ENCODE measurements at regions not wholly inside any gene's neighbourhood (a gene's known extent, or its start where the extent isn't known, plus 50 kb on each side); places are given as distances from the start of the nearest gene placed in this dataset.
"Not testable (repeated sequence)": the region's sequence is repeated elsewhere in the genome, so short reads cannot be mapped to it uniquely, and the experiment has no call there.

GRCh38 chr2:87559001-87559400 is 188.9 kb upstream of the PLGLB2 start:
- DNase-seq: not testable (repeated sequence)

DNA sequence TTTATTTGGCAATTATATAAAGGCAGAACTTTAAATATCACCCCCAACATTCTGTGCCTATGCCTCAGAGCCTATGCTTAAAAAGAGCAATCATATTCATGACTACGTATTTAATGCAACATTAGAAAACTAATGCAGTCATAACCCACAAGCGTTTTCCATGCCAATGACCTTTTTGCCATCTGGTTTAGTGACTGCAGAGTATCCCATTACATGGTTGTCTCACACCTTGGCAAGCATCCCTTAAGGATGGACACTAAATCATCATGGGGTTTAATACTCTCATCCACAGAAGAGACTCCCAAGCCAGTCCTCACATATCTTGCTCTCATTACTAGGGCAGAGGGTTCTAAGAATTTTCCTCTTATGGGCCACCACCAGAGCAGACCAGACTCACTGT is 188.2 kb upstream of the PLGLB2 start:
- DNase-seq: not testable (repeated sequence)

GRCh38 chr2:87565116-87565515 is 182.8 kb upstream of the PLGLB2 start:
- DNase-seq: not testable (repeated sequence)

DNA sequence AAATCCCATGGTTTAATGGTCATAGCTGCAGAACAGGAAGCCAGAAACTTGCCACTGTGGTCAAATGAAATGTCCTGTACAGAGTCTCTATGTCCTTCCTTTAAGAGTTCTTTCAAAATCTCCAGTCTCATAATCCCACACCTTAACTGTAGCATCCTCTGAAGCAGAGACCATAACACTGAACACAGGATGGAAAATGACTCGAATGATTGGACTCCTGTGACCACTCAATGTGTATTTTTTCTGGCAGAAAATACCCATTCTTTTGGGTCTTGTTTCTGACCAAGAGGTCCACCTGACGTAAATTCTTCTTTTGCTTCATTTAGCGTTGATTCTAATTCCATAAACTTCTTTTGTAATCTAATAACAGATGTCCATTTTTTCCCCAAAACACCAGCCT is 181.4 kb upstream of the PLGLB2 start:
- DNase-seq: not testable (repeated sequence)

- DNase-seq: not testable (repeated sequence)
Measured at GRCh38 chr2:87567093-87567492, 180.8 kb upstream of the PLGLB2 start.

DNA sequence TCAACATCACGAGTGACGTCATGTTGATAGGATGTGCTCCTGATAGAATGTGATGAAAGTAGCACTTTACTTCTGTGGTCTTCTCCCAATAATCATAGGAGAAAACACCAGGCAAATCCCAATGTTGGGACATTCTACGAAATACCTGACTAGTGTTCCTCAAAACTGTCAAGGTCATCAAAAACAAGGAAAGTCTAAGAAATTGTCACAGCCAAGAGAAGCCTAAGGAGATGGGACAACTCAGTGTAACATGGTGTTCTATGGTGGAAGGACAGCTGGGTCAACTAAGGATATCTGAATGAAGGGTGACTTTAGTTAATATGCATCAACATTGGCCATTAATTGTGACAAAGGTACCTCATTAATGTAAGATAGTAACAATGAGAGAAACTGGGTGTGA is 180.0 kb upstream of the PLGLB2 start:
- DNase-seq: not testable (repeated sequence)

DNA sequence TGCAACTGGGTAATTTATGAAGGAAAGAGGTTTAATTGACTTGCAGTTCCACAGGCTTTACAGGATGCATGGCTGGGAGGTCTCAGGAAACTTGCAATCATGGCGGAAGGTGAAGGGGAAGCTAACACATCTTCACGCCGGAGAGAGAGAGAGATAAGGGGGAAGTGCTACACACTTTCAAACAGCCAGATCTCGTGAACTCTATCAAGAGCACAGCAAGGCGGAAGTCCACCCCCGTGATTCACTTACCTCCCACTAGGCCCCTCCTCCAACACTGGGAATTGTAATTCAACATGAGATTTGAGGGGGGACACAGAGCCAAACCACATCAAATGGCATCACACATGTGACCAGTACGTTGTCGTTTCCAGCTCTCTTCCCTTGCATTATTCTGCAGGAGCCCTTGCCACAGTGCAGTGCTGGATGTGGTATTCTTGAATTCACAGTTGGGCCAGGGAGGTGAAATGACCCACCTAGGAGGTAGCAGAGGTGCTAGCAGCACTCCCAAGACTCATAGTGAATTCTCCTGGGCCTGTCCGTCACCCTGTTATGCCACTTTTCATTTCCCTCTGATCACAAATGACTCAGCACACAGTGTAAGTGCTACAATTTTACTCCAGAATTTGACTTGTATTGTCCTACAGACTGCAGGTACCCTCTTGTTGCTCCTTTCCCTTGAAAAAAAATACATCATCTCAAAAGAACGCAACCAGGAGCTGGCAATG is 179.2 kb upstream of the PLGLB2 start:
- DNase-seq: not testable (repeated sequence)

DNA sequence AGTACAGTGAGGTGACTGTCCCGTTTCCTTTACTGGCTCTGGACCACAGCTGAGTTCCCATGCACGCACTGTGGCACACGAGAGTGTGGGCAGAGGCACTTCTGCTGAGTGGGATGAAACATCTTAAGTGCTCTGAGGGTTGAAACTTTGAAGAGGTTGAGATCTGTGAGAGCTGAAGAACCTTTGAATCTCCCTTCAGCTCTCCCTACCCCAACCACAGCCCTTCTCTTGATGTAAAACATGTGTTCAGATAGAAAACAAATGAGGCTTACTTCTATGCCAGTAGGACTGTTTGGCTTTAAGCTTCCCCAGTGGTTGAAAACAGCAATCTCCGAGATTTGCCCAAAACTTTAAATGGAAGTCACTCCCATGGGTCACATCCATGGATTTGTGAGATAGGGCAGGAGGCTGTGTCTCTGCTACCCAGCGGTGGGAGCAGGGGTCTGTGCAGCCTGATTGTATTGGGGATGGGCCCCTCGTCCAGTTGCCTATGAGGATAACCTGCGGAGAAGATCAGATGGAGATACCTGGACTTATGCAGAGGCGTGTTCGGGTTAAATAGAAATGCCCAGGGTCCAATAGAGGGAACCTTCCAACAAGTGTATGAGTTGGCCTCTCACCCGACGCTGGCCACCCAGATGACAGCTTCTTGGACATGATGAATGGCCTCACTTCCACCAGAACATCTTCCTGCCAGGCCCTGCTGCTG is 178.0 kb upstream of the PLGLB2 start:
- not testable (repeated sequence) for DNase-seq

GRCh38 chr2:87571889-87572465 is 175.9 kb upstream of the PLGLB2 start:
- DNase-seq: not testable (repeated sequence)

- DNase-seq: not testable (repeated sequence)
Measured at GRCh38 chr2:87572906-87573305, 175.0 kb upstream of the PLGLB2 start.

- DNase-seq: not testable (repeated sequence)
Measured at GRCh38 chr2:87573386-87574192, 174.3 kb upstream of the PLGLB2 start.

DNA sequence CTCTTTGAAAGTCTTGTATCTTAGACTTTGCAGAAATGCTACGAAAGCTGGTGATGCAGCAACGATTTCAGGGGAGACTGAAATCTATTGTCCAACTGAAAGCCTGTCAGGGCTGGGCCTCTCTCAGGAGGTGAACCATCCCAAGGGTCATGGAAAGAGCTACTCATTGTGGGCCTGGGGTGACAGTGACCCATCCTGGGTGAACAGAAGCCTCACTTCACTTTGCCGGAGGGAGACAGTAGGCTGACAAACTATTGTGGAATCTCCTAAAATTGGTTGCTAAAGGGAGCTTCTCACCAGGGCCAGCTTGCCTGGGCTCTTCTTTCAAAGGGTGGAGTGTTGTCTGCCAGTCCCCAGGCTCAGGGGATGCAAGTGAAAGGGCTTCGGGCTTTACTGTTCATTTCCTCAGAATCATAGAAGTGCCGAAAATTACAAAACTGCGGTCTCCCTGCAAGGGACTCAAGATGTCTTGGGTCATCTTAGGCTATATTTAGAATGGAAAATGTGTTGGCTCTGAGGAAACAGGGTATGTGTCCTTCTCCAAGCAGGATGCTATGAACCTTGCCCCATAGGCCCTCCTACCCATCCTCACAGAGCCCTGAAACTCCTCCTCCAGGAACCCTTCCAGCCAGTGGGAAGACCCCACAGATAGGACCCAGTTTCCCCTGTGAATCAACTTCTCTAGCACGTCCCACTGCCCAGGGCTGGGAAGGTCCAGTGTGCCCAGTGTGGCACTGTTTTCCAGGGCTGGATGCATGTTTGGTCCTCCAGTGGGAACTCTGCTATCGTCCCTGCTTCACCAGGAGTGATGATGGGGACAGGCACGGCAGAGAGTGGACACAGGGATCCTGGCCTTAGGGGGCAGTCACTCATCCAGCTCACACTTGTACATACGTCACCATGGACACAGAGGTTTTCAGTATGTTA is 173.4 kb upstream of the PLGLB2 start:
- DNase-seq: not testable (repeated sequence)

- not testable (repeated sequence) for DNase-seq
Measured at GRCh38 chr2:87575138-87575537, 172.7 kb upstream of the PLGLB2 start.

GRCh38 chr2:87577358-87577757 is 170.5 kb upstream of the PLGLB2 start:
- DNase-seq: not testable (repeated sequence)

DNA sequence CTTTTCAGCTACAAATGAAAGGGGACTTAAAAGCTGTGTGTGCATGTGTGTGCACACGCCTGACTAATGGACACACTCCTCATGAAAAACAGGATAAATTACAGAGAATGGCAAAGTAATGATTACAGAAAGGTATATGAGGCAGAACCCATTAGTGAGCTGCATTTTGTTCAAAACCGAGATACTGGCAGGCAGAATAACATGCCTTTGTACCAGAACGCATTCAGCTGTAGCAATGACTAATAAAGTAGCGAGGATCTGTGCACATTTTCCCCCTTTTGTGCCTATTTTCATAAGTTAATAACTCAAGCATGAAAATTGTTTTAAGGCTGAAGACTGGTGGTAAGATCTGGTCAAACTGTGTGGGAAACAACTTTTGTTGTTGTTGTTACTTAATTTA is 165.7 kb upstream of the PLGLB2 start:
- DNase-seq: not testable (repeated sequence)

- not testable (repeated sequence) for DNase-seq
Measured at GRCh38 chr2:87582579-87582978, 165.3 kb upstream of the PLGLB2 start.

GRCh38 chr2:87583370-87583769 is 164.5 kb upstream of the PLGLB2 start:
- not testable (repeated sequence) for DNase-seq

DNA sequence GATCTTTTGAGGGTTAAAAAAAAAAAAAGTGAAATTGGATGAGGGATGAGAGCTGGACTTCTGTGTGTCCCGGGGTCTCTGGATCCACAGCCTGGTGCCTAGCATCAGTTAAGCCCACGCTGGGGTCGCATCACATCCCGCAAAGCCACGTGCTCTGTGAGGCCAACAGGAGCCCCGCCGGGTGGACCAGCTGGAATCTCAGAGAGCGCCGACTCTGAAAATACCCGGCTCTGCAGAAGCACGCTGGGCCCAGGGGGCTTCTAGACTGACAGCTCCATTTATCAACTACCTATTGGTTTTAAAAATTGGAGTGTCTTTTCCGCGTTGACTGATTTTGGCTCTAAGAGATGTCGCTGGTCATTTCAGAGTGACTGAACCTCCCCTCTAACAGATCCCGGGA is 164.1 kb upstream of the PLGLB2 start:
- DNase-seq: not testable (repeated sequence)

DNA sequence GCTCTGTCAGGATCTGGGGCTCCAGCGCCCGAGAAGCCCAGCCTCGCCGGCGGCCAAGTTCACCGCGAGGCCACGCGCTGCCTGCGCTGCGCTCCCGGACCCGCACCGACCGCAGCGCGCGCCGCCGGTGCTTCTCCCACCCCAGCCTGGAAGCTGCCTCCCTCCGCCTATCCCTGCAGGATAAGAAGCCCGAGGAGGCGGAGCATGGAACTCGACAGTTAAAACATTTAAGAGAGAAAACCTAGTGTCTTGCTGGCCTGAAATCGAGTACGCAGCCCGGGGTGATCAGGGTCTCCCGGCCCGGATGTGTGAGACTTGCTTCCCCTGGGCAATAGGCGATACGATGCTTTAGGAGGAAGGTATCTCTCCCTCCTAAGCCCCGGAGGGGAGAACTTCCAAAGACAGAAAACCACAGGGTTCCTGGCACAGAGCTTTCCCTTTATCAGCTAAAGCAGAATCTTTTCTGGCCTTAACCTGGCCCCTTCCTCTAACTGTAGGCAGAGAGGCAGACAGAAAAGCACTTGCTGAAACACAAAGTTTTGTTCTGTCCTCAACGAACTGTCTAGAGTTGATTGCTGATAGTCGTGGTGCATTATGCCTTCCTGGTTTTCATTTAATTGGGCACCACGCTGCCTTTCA is 163.5 kb upstream of the PLGLB2 start:
- not testable (repeated sequence) for DNase-seq

DNA sequence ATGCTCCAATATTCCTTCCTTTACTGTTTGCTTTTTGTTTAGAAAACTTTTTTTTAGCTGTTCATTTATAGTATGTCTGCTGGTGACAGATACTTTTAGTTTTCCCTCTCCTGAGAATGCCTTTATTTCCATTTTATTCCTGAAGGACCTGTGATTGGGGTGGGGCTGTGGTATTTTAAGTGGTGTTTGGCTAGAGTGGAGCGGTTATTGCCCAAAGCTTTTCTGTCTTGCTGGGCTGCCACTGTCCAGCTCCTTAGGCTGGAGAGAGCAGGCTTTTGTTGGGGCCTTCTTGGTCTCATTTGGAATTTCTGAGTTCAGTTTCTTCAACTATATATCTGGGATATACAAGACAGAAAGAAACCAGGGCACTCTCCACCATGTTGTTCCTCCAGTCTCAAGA is 160.0 kb upstream of the PLGLB2 start:
- DNase-seq: not testable (repeated sequence)

DNA sequence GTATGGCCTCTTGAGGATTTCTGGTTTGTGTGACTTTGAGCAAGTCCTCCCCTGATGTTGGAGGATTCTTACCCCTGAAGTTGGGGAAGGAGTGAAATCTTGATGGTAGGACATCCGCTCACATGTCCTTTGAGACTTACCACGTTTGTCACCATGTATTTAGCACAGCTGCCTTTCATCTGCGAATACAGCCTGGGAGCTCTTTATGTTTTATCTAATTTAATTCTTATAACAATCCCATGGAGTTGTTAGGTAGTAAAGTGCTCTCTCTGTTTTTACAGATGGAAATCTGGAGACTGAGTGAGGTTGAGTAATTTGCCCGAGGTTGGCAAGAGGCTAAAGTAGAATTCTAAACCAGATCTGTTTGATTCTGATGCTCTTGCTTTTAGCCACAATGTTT is 154.9 kb upstream of the PLGLB2 start:
- not testable (repeated sequence) for DNase-seq

Data from central memory CD4-positive, alpha-beta T cell (primary cell).